IMR-90 (cell line): ENCODE measurements at regions not wholly inside any gene's neighbourhood (a gene's known extent, or its start where the extent isn't known, plus 50 kb on each side); places are given as distances from the start of the nearest gene placed in this dataset.

Source experiments
- ATAC-seq: fragments of 200-7000 bp; cut with Tn5 transposase; 2 replicates; pipeline ENCODE4 v1.9.1; 2020; ENCODE audit warnings: low read depth, mild to moderate bottlenecking, moderate library complexity
- BruUV-seq: library from RNA; stranded (reverse); fragments of 400-500 nt; replicated peaks from 2 replicates; lab custom pipeline; 2021; lab: Mats Ljungman, UMichigan
- CTCF ChIA-PET: fragments of 300-600 bp; formaldehyde crosslinking; extraction: SDS; loops from one replicate; lab custom pipeline; 2021; ENCODE audit warnings: antibody characterized with exemption; lab: Yijun Ruan, JAX
- POLR2A ChIA-PET: fragments of 300-600 bp; sonication (Branson Sonifier 250); formaldehyde crosslinking; loops from one replicate; lab custom pipeline; 2022; ENCODE audit warnings: antibody characterized with exemption; ENCODE audit not compliant: unreplicated experiment; lab: Charles Lee
- DNase-seq: peaks from one replicate; pipeline ENCODE4 v3.0.0; 2013
- H2AFZ ChIP-seq: replicated peaks from 2 replicates; pipeline ENCODE3; 2013; ENCODE audit warnings: low read length, mild to moderate bottlenecking; ENCODE audit not compliant: poor library complexity
- H2AK5ac ChIP-seq: 2 replicates; pipeline ENCODE4 v1.6.1; 2013; ENCODE audit warnings: low read depth, low read length, inconsistent platforms
- H2AK9ac ChIP-seq: replicated peaks from 2 replicates; pipeline ENCODE3; 2013; ENCODE audit warnings: mild to moderate bottlenecking, low read depth, low read length, moderate library complexity; ENCODE audit not compliant: poor library complexity
- H2BK120ac ChIP-seq: 2 replicates; pipeline ENCODE4 v1.6.1; 2013; ENCODE audit warnings: low read depth, low read length, inconsistent platforms
- H2BK15ac ChIP-seq: 3 replicates; pipeline ENCODE4 v1.6.1; 2013; ENCODE audit warnings: low read depth, low read length, inconsistent platforms
- H2BK20ac ChIP-seq: 2 replicates; pipeline ENCODE4 v1.6.1; 2013; ENCODE audit warnings: low read depth, mild to moderate bottlenecking, inconsistent platforms, low read length, moderate library complexity
- H2BK5ac ChIP-seq: 2 replicates; pipeline ENCODE4 v1.6.1; 2013; ENCODE audit warnings: mild to moderate bottlenecking, low read depth, low read length, inconsistent platforms; ENCODE audit not compliant: poor library complexity, severe bottlenecking
- H3K14ac ChIP-seq: replicated peaks from 2 replicates; pipeline ENCODE4 v1.6.1; 2013; ENCODE audit warnings: low read depth, low read length, inconsistent platforms
- H3K18ac ChIP-seq: 2 replicates; pipeline ENCODE4 v1.6.1; 2013; ENCODE audit warnings: low read depth, low read length, control low read depth
- H3K23ac ChIP-seq: 2 replicates; pipeline ENCODE4 v1.6.1; 2013; ENCODE audit warnings: low read depth, low read length, inconsistent platforms
- H3K27ac ChIP-seq: 2 replicates; pipeline ENCODE4 v1.5.1; 2013; ENCODE audit warnings: mild to moderate bottlenecking, control low read depth, low read length; ENCODE audit not compliant: insufficient read depth
- H3K27me3 ChIP-seq: 2 replicates; pipeline ENCODE4 v1.6.1; 2013; ENCODE audit warnings: low read length; ENCODE audit not compliant: control insufficient read depth, insufficient read depth
- H3K36me3 ChIP-seq: 2 replicates; pipeline ENCODE4 v1.6.1; 2013; ENCODE audit warnings: low read length, mixed read lengths; ENCODE audit not compliant: control insufficient read depth, insufficient read depth
- H3K4ac ChIP-seq: 2 replicates; pipeline ENCODE4 v1.6.1; 2013; ENCODE audit warnings: low read depth, low read length, inconsistent platforms
- H3K4me1 ChIP-seq: 2 replicates; pipeline ENCODE4 v1.6.1; 2013; ENCODE audit warnings: low read length, mixed read lengths; ENCODE audit not compliant: control insufficient read depth, insufficient read depth
- H3K4me2 ChIP-seq: 2 replicates; pipeline ENCODE4 v1.6.1; 2013; ENCODE audit warnings: low read depth, mild to moderate bottlenecking, control low read depth, low read length, moderate library complexity
- H3K4me3 ChIP-seq: 2 replicates; pipeline ENCODE4 v1.5.1; 2013; ENCODE audit warnings: low read depth, mild to moderate bottlenecking, control low read depth, low read length, moderate library complexity; ENCODE audit not compliant: insufficient read depth
- H3K56ac ChIP-seq: 2 replicates; pipeline ENCODE4 v1.6.1; 2013; ENCODE audit warnings: low read length, inconsistent platforms; ENCODE audit not compliant: insufficient read depth; ENCODE audit errors: extremely low read depth
- H3K79me1 ChIP-seq, 2 experiments: 2 replicates each; pipeline ENCODE4 v1.6.1; 2013; ENCODE audit warnings: low read length in 2 of 2, inconsistent platforms in 1 of 2, low read depth in 1 of 2
- H3K9ac ChIP-seq: 2 replicates; pipeline ENCODE4 v1.6.1; 2013; ENCODE audit warnings: low read depth, low read length, control low read depth
- H3K9me1 ChIP-seq: 2 replicates; pipeline ENCODE4 v1.6.1; 2013; ENCODE audit warnings: low read length, inconsistent platforms; ENCODE audit not compliant: insufficient read depth
- H3K9me3 ChIP-seq: 2 replicates; pipeline ENCODE4 v1.6.1; 2013; ENCODE audit warnings: low read length; ENCODE audit not compliant: control insufficient read depth, insufficient read depth
- H4K20me1 ChIP-seq: 2 replicates; pipeline ENCODE4 v1.6.1; 2013; ENCODE audit warnings: low read length, inconsistent platforms; ENCODE audit not compliant: insufficient read depth
- H4K5ac ChIP-seq: 2 replicates; pipeline ENCODE4 v1.6.1; 2013; ENCODE audit warnings: mild to moderate bottlenecking, low read depth, low read length, control low read depth
- H4K8ac ChIP-seq, 2 experiments: 2 replicates each; pipeline ENCODE4 v1.6.1; 2013; ENCODE audit warnings: low read depth in 2 of 2, low read length in 2 of 2, control low read depth in 1 of 2, inconsistent platforms in 1 of 2
- H4K91ac ChIP-seq: 2 replicates; pipeline ENCODE4 v1.6.1; 2013; ENCODE audit warnings: low read depth, low read length, inconsistent platforms; ENCODE audit not compliant: insufficient read depth
- MAFK ChIP-seq: IDR thresholded peaks from 2 replicates; pipeline ENCODE4 v1.6.1; 2012; ENCODE audit warnings: low read depth, low read length, improper control_type of control experiment
- NFE2L2 ChIP-seq: fragments of 150-350 bp; IDR thresholded peaks from 2 replicates; pipeline ENCODE4 v1.6.1; 2016; ENCODE audit warnings: low read depth, mild to moderate bottlenecking, low read length
- WGBS, 2 experiments: methylation state at CpG; one replicate each; pipeline versions ENCODE4 v1.1.5 to v1.1.7; 2013; ENCODE audit warnings: missing lambda C conversion rate in 2 of 2; ENCODE audit not compliant: insufficient read length in 1 of 2; ENCODE audit errors: extremely low coverage in 2 of 2; 5-methylcytosine and 5-hydroxymethylcytosine counted together
- dilution Hi-C: fragments of 300-500 bp; cut with HindIII; formaldehyde crosslinking; loops from one replicate; pipeline ENCODE4 v1.14.3; 2018; ENCODE audit warnings: low sequenced_read_pairs; ENCODE audit not compliant: unreplicated experiment
- in situ Hi-C: fragments of 300-500 bp; cut with MboI; formaldehyde crosslinking; loops from 3 replicates; pipeline ENCODE4 v1.14.3; 2019; ENCODE audit warnings: low sequenced_read_pairs, inconsistent platforms, mixed read lengths
- intact Hi-C: fragments of 100-400 bp; cut with micrococcal nuclease; formaldehyde crosslinking; loops from 2 replicates; pipeline ENCODE4 v1.10.0; 2022

DNA sequence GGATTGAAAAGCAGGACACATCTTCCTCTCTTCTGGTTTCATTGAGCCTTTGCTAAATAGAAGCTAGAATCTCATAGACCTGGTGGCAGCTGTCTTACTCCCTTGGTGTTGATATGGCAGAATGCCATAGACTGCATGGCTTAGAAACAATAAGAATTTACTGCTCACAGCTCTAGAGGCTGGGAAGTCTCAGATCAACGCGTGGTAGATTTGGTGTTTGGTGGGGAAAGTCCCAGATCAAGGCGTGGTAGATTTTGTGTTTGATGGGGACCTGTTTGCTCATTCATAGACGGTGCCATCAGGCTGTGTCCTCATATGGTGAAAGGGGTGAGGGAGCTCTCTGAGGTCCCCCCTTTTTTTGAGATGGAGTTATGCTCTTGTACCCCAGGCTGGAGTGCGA is 57.6 kb upstream of the PPP2R3B start:
- Histone ChIP-seq H2BK20ac (no peak overlapping the region), H3K36me3 (no peaks in the 10 kb centered on the region), H3K27me3 (no peaks in the 10 kb centered on the region)

More for the DNA sequence above, 57.6 kb upstream of the PPP2R3B start:
- no TSS peak for BruUV-seq
- Histone ChIP-seq H3K27ac (no peak overlapping the region), H2AK5ac (no peak overlapping the region), H2AK9ac (no peak overlapping the region), H3K14ac (no peak overlapping the region), H3K4me3 (no peak overlapping the region), H3K23ac (no peak overlapping the region), H3K4ac (no peak overlapping the region), H3K9me3 (peaks cover 11% of the 10 kb centered on the region), H3K56ac (no peak overlapping the region), H4K8ac (no peak overlapping the region), H4K20me1 (no peaks in the 10 kb centered on the region), H2AFZ (no peak overlapping the region), H2BK120ac (no peak overlapping the region), H2BK5ac (no peak overlapping the region), H3K9ac (no peak overlapping the region), H2BK15ac (no peak overlapping the region), H3K4me1 (no peaks in the 10 kb centered on the region), H4K5ac (no peak overlapping the region), H3K9me1 (no peaks in the 10 kb centered on the region), H3K4me2 (no peak overlapping the region), H3K18ac (no peak overlapping the region), H4K91ac (no peak overlapping the region), H3K79me1 (no peaks in the 10 kb centered on the region)
- CTCF ChIA-PET = no interaction called here
- in situ Hi-C loops = no loop called here
- POLR2A ChIA-PET = no interaction called here
- intact Hi-C loops = no loop called here
- dilution Hi-C loops = no loop called here
- DNase-seq (no peak), ATAC-seq (no peak)
- WGBS, 2 experiments = no CpG with 5 or more reads among the region's 5 CpGs
- TF ChIP-seq NFE2L2 = no peak
- no peak for TF ChIP-seq MAFK
